Breast epithelium (tissue), 4 donors: ENCODE measurements at regions not wholly inside any gene's neighbourhood (a gene's known extent, or its start where the extent isn't known, plus 50 kb on each side); places are given as distances from the start of the nearest gene placed in this dataset.
"Not testable (repeated sequence)": the region's sequence is repeated elsewhere in the genome, so short reads cannot be mapped to it uniquely, and the experiment has no call there.

Experiments used
- DNase-seq, 2 donors: peaks; one replicate each; pipeline ENCODE4 v3.0.0-alpha.2; 2019; ENCODE audit warnings: low spot score in 2 of 2
- H3K27ac ChIP-seq, 2 donors: fragments of 200-600 bp; sonication (generic) in 1 of 2; one replicate each; pipeline ENCODE4 v1.5.1; 2016 to 2019; ENCODE audit warnings: mild to moderate bottlenecking in 1 of 2
- H3K27me3 ChIP-seq, 2 donors: fragments of 200-600 bp; sonication (generic) in 1 of 2; one replicate each; pipeline versions ENCODE4 v1.5.1 to v1.6.0; 2017 to 2019; ENCODE audit warnings: control low read depth in 1 of 2, mild to moderate bottlenecking in 1 of 2
- H3K36me3 ChIP-seq: fragments of 200-600 bp; one replicate; pipeline ENCODE4 v1.5.1; 2019
- H3K4me1 ChIP-seq, 2 donors: fragments of 200-600 bp; sonication (generic); one replicate each; pipeline ENCODE4 v1.5.1; 2016 to 2019; ENCODE audit warnings: control low read depth in 1 of 2
- H3K4me3 ChIP-seq, 3 donors: fragments of 200-600 bp; sonication (generic); 1 replicate in 2 of 3; 2 replicates in 1 of 3; pipeline ENCODE4 v1.5.1; 2016 to 2019; ENCODE audit warnings: mild to moderate bottlenecking in 3 of 3, moderate library complexity in 2 of 3
- H3K9me3 ChIP-seq, 2 donors: fragments of 200-600 bp; sonication (generic) in 1 of 2; one replicate each; pipeline ENCODE4 v1.5.1; 2016 to 2019; ENCODE audit warnings: control low read depth in 1 of 2
- POLR2A ChIP-seq: fragments of 450-650 bp; IDR thresholded peaks from one replicate; pipeline ENCODE4 v1.6.1; 2016; ENCODE audit warnings: antibody characterized with exemption, mild to moderate bottlenecking, moderate library complexity
- POLR2AphosphoS5 ChIP-seq, 3 donors: sonication (generic); formaldehyde crosslinking; IDR thresholded peaks; one replicate each; pipeline ENCODE4 v1.6.1; 2017; ENCODE audit warnings: antibody characterized with exemption in 3 of 3
- intact Hi-C: fragments of 100-400 bp; cut with DNase I; formaldehyde crosslinking; loops from one replicate; pipeline ENCODE4 v1.15.1; 2023; ENCODE audit warnings: low total_unique reads
- TF ChIP-seq, protein P1 (sequence below), 3 donors: fragments of 450-650 bp; IDR thresholded peaks; one replicate each; pipeline ENCODE4 v1.5.1; 2016 to 2017; ENCODE audit warnings: antibody characterized with exemption in 3 of 3, mild to moderate bottlenecking in 3 of 3, moderate library complexity in 3 of 3

DNA sequence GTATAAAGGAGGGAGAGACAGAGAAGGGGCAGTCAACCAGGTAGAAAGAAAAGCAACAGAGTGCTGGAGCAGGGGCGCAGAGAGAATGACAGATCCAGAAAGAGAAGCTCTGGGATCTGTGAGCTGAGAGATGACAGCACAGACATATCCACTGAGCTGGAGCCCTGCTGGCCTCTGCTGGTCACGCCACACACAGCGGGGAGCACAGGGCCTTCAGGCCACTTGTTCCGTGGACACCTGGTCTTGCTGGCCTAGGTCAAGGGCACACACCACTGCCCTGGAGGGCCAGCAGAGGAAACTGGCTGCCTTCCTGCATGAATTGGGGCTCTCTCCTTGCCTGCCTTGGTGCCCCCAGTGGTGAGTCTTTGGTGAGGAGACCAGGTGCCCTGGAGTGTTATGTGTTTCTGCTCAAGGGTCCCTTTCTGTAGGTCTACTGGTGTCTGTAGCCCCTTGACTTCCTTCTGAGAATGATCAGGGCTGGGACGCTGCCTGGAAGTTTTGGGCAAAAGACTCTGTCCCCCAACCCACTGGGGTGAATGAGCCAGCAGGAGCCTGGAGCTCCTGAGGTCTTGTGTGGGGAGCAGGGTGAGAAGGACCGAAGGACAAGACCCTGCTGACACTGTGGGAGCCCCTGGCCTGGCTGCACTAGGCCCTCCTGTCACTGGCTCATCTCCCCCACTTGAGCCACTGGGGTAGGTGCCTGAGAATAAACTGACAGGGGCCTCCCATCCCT, 59.2 kb upstream of the ADAMTS2 start:
- H3K36me3 ChIP-seq = no peaks in the 10 kb centered on the region
- H3K4me3 ChIP-seq = no peak overlapping the region
- peaks cover 17 to 23% of the 10 kb centered on the region in 2 donors for H3K9me3 ChIP-seq
- H3K27me3 ChIP-seq = no peaks in the 10 kb centered on the region
- intact Hi-C loops = no loop called here
- H3K4me1 ChIP-seq = no peaks in the 10 kb centered on the region
- DNase-seq = no peak
- no peak overlapping the region for H3K27ac ChIP-seq
- TF ChIP-seq POLR2A (no peak), POLR2AphosphoS5 (IDR thresholded peaks at IDR 0.05) (no peak)
- TF ChIP-seq, protein P1, sequence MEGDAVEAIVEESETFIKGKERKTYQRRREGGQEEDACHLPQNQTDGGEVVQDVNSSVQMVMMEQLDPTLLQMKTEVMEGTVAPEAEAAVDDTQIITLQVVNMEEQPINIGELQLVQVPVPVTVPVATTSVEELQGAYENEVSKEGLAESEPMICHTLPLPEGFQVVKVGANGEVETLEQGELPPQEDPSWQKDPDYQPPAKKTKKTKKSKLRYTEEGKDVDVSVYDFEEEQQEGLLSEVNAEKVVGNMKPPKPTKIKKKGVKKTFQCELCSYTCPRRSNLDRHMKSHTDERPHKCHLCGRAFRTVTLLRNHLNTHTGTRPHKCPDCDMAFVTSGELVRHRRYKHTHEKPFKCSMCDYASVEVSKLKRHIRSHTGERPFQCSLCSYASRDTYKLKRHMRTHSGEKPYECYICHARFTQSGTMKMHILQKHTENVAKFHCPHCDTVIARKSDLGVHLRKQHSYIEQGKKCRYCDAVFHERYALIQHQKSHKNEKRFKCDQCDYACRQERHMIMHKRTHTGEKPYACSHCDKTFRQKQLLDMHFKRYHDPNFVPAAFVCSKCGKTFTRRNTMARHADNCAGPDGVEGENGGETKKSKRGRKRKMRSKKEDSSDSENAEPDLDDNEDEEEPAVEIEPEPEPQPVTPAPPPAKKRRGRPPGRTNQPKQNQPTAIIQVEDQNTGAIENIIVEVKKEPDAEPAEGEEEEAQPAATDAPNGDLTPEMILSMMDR (IDR thresholded peaks at IDR 0.05) = no peak

DNA sequence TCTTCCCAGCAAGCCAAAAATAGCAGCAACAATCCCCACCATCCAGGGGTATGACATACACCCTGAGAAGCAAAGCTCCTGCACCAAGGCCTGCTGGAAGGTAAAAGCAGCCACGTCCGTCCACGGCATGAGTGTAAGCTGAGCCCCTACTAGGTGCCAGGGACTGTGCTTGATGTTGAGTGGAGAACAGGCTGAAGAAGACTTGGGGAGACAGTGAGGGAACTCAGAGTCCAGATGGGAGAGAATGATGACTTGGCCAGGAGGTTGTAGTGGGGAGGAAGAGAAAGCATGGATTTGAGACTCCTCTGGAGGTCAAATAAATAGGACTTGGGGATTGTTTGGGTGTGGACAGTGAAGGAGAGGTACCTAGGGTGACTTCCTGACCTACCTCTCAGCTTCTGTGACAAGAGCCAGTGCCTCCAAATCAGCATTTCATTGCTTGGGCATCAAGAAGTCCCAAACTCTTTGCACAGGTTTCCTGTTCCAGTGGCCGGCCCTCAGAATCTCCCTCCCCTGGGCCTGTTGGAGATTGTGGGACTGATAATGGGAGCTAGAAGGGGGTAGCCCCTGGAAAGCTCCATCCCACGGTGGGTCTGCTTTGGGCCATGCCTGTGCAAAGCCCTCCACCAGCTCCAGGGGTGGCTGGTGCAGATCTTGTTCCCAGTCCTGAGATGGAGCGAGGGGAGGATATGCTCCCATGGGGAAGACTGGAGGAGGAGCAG, 58.3 kb upstream of the ADAMTS2 start:
- H3K9me3 ChIP-seq = peaks cover 25 to 31% of the 10 kb centered on the region in 2 donors
- H3K36me3 ChIP-seq = no peaks in the 10 kb centered on the region
- TF ChIP-seq, protein P1 (IDR thresholded peaks at IDR 0.05) = no peak
- TF ChIP-seq POLR2AphosphoS5 (IDR thresholded peaks at IDR 0.05) = no peak
- no peak for TF ChIP-seq POLR2A
- H3K4me3 ChIP-seq = no peak overlapping the region
- no peaks in the 10 kb centered on the region for H3K4me1 ChIP-seq
- intact Hi-C loops = no loop called here
- no peak for DNase-seq
- no peaks in the 10 kb centered on the region for H3K27me3 ChIP-seq
- H3K27ac ChIP-seq = no peak overlapping the region

DNA sequence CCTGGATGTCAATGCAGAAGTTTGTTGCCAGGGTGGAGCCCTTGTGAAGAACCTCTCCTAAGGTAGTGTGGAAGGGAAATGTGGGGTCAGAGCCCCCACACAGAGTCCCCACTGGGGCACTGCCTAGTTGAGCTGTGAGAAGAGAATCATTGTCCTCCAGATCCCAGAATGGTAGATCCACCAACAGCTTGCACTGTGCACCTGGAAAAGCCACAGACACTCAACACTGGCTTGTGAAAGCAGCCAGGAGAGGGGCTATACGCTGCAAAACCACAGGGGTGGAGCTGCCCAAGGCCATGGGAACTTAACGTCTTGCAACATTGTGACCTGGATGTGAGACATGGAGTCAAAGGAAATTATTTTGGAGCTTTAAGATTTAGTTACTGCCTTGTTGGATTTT, 55.2 kb upstream of the ADAMTS2 start:
- H3K4me1 ChIP-seq, H3K27ac ChIP-seq, H3K4me3 ChIP-seq, DNase-seq, H3K36me3 ChIP-seq, intact Hi-C loops, H3K27me3 ChIP-seq: not testable (repeated sequence)
- H3K9me3 ChIP-seq = peaks cover 25 to 31% of the 10 kb centered on the region in 2 donors

- intact Hi-C loops = no loop called here
- DNase-seq = no peak
These were observed 54.8 kb upstream of the ADAMTS2 start for GRCh38 chr5:179400020-179400419.

GRCh38 chr5:179399327-179399726, 54.1 kb upstream of the ADAMTS2 start:
- intact Hi-C loops, H3K27ac ChIP-seq, H3K4me1 ChIP-seq, H3K4me3 ChIP-seq, DNase-seq, H3K36me3 ChIP-seq, H3K27me3 ChIP-seq: not testable (repeated sequence)
- peaks cover 25 to 31% of the 10 kb centered on the region in 2 donors for H3K9me3 ChIP-seq

More at GRCh38 chr5:179400020-179400419, 54.8 kb upstream of the ADAMTS2 start:
- peaks cover 25 to 31% of the 10 kb centered on the region in 2 donors for H3K9me3 ChIP-seq
- no peaks in the 10 kb centered on the region for H3K27me3 ChIP-seq
- no peak for TF ChIP-seq POLR2AphosphoS5 (IDR thresholded peaks at IDR 0.05)
- TF ChIP-seq, protein P1 (IDR thresholded peaks at IDR 0.05) = no peak
- no peak for TF ChIP-seq POLR2A
- H3K27ac ChIP-seq = no peak overlapping the region
- H3K4me1 ChIP-seq = no peaks in the 10 kb centered on the region
- no peak overlapping the region for H3K4me3 ChIP-seq
- no peaks in the 10 kb centered on the region for H3K36me3 ChIP-seq

DNA sequence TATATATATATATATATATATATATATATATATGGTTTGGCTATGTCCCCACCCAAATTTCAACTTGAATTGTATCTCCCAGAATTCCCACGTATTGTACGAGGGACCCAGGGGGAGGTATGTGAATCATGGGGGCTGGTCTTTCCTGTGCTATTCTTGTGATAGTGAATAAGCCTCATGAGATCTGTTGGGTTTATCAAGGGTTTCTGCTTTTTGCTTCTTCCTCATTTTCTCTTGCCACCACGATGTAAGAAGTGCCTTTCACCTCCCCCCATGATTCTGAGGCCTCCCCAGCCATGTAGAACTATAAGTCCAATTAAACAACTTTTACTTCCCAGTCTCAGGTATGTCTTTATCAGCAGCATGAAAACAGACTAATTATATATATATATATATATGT, 52.3 kb upstream of the ADAMTS2 start:
- TF ChIP-seq POLR2A = no peak
- no peak for TF ChIP-seq POLR2AphosphoS5 (IDR thresholded peaks at IDR 0.05)
- TF ChIP-seq, protein P1 (IDR thresholded peaks at IDR 0.05) = no peak
- Histone ChIP-seq H3K4me1 (no peaks in the 10 kb centered on the region), H3K9me3 (peaks cover 25 to 42% of the 10 kb centered on the region in 2 donors), H3K4me3 (no peak overlapping the region), H3K36me3 (no peaks in the 10 kb centered on the region), H3K27ac (no peak overlapping the region), H3K27me3 (no peaks in the 10 kb centered on the region)
- intact Hi-C loops = no loop called here
- no peak for DNase-seq
